ENCODE measurements at regions not wholly inside any gene's neighbourhood (a gene's known extent, or its start where the extent isn't known, plus 50 kb on each side); places are given as distances from the start of the nearest gene placed in this dataset.

- no peaks in the 10 kb centered on the region for H3K79me2 ChIP-seq (ENCODE audit: insufficient read depth, low read depth, low read length)
- H3K4me3 ChIP-seq (ENCODE audit: low read depth, low read length, poor library complexity, severe bottlenecking), result no peak overlapping the region
- BruUV-seq (replicated peaks), result no TSS peak
- H3K4me1 ChIP-seq (ENCODE audit: insufficient read depth, low read length, poor library complexity, severe bottlenecking), result no peaks in the 10 kb centered on the region
- no peak overlapping the region for H2AFZ ChIP-seq (ENCODE audit: low read length)
- no peak for DNase-seq (ENCODE audit: low spot score)
- no peaks in the 10 kb centered on the region for H3K9me2 ChIP-seq (ENCODE audit: insufficient read depth, low read length)
- H3K27ac ChIP-seq (ENCODE audit: low read depth, low read length, poor library complexity, severe bottlenecking), result no peak overlapping the region
- no peak for TF ChIP-seq CTCF (conservative IDR thresholded peaks at IDR 0.05; ENCODE audit: low read length)
- TF ChIP-seq EZH2phosphoT487 (IDR thresholded peaks at IDR 0.05; ENCODE audit: borderline replicate concordance, low read depth, low read length), result no peak
- CTCF ChIA-PET (ENCODE audit: unreplicated experiment), result no interaction called here
- H4K20me1 ChIP-seq (ENCODE audit: insufficient read depth, low read length), result no peaks in the 10 kb centered on the region
- H3K9me3 ChIP-seq (ENCODE audit: low read length), result no peaks in the 10 kb centered on the region
- intact Hi-C loops (cut with micrococcal nuclease; ENCODE audit: unreplicated experiment), result no loop called here
- no peak overlapping the region for H3K4me2 ChIP-seq (ENCODE audit: low read length)
- no peaks in the 10 kb centered on the region for H3K36me3 ChIP-seq (ENCODE audit: insufficient read depth, low read length)
- POLR2A ChIA-PET, result no interaction called here
These were observed 167.7 kb upstream of the ZNF507 start for GRCh38 chr19:32177686-32178085.

GRCh38 chr19:32178401-32178800 is 167.0 kb upstream of the ZNF507 start:
- Histone ChIP-seq H3K4me1 (ENCODE audit: insufficient read depth, low read length, poor library complexity, severe bottlenecking) (no peaks in the 10 kb centered on the region), H3K9me2 (ENCODE audit: insufficient read depth, low read length) (no peaks in the 10 kb centered on the region), H3K27ac (ENCODE audit: low read depth, low read length, poor library complexity, severe bottlenecking) (no peak overlapping the region), H3K36me3 (ENCODE audit: insufficient read depth, low read length) (no peaks in the 10 kb centered on the region), H3K9me3 (ENCODE audit: low read length) (no peaks in the 10 kb centered on the region), H3K4me3 (ENCODE audit: low read depth, low read length, poor library complexity, severe bottlenecking) (no peak overlapping the region), H4K20me1 (ENCODE audit: insufficient read depth, low read length) (no peaks in the 10 kb centered on the region), H3K79me2 (ENCODE audit: insufficient read depth, low read depth, low read length) (no peaks in the 10 kb centered on the region), H3K4me2 (ENCODE audit: low read length) (no peak overlapping the region), H2AFZ (ENCODE audit: low read length) (no peak overlapping the region)
- no peak for TF ChIP-seq CTCF (conservative IDR thresholded peaks at IDR 0.05; ENCODE audit: low read length)
- TF ChIP-seq EZH2phosphoT487 (IDR thresholded peaks at IDR 0.05; ENCODE audit: borderline replicate concordance, low read depth, low read length), result no peak
- POLR2A ChIA-PET, result no interaction called here
- BruUV-seq (replicated peaks), result no TSS peak
- intact Hi-C loops (cut with micrococcal nuclease; ENCODE audit: unreplicated experiment), result no loop called here
- DNase-seq (ENCODE audit: low spot score), result no peak
- CTCF ChIA-PET (ENCODE audit: unreplicated experiment), result no interaction called here

- no peak overlapping the region for H2AFZ ChIP-seq (ENCODE audit: low read length)
- H3K9me2 ChIP-seq (ENCODE audit: insufficient read depth, low read length), result no peaks in the 10 kb centered on the region
- no peak overlapping the region for H3K4me3 ChIP-seq (ENCODE audit: low read depth, low read length, poor library complexity, severe bottlenecking)
- H4K20me1 ChIP-seq (ENCODE audit: insufficient read depth, low read length), result no peaks in the 10 kb centered on the region
- H3K36me3 ChIP-seq (ENCODE audit: insufficient read depth, low read length), result no peaks in the 10 kb centered on the region
- no peak for DNase-seq (ENCODE audit: low spot score)
- POLR2A ChIA-PET, result no interaction called here
- no peaks in the 10 kb centered on the region for H3K79me2 ChIP-seq (ENCODE audit: insufficient read depth, low read depth, low read length)
- no peaks in the 10 kb centered on the region for H3K4me1 ChIP-seq (ENCODE audit: insufficient read depth, low read length, poor library complexity, severe bottlenecking)
- H3K9me3 ChIP-seq (ENCODE audit: low read length), result no peaks in the 10 kb centered on the region
- CTCF ChIA-PET (ENCODE audit: unreplicated experiment), result no interaction called here
- H3K4me2 ChIP-seq (ENCODE audit: low read length), result no peak overlapping the region
- BruUV-seq (replicated peaks), result no TSS peak
- H3K27ac ChIP-seq (ENCODE audit: low read depth, low read length, poor library complexity, severe bottlenecking), result no peak overlapping the region
- intact Hi-C loops (cut with micrococcal nuclease; ENCODE audit: unreplicated experiment), result no loop called here
- TF ChIP-seq EZH2phosphoT487 (IDR thresholded peaks at IDR 0.05; ENCODE audit: borderline replicate concordance, low read depth, low read length) (no peak), CTCF (conservative IDR thresholded peaks at IDR 0.05; ENCODE audit: low read length) (no peak)
These were observed 166.5 kb upstream of the ZNF507 start for GRCh38 chr19:32178956-32179355.
